SU-DHL-6 (cell line): ENCODE measurements at regions not wholly inside any gene's neighbourhood (a gene's known extent, or its start where the extent isn't known, plus 50 kb on each side); places are given as distances from the start of the nearest gene placed in this dataset.

Experiments used
- CTCF ChIP-seq: fragments of 200-600 bp; sonication (generic); IDR thresholded peaks from one replicate; pipeline ENCODE4 v1.5.1; 2017; ENCODE audit warnings: antibody characterized with exemption, mild to moderate bottlenecking, low read length, moderate library complexity; ENCODE audit not compliant: insufficient read depth, poor library complexity, severe bottlenecking
- EZH2phosphoT487 ChIP-seq: fragments of 200-600 bp; sonication (generic), shearing (Covaris generic); conservative IDR thresholded peaks from 2 replicates; pipeline ENCODE4 v1.6.1; 2018; ENCODE audit warnings: mild to moderate bottlenecking, antibody characterized with exemption, low read length, moderate library complexity, mixed read lengths

DNA sequence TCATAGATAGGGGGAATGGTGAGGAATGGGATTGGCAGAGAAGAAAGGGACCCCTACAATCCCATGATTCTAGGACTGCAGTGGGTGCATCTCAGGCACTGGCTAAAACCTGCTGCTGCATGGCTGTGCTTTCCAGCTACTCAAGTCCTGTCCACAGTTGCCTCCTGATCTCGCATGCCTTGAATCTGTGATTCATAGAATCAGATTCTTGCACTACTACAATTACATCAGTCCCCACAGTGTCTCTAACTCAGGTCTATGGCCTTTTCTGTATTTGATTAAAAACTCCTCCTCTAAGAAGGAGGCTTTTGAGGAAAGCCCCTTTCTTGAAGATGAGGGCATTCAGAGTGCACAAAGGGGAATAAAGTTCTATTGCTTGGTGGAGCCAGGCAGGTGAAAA is 117.4 kb downstream of the LRATD1 start:
- TF ChIP-seq CTCF, result no peak
- TF ChIP-seq EZH2phosphoT487, result no peak
